Activated naive CD4-positive, alpha-beta T cell treated with Interleukin-2 at 50 U/mL for 16 hours (primary cell): ENCODE measurements at regions not wholly inside any gene's neighbourhood (a gene's known extent, or its start where the extent isn't known, plus 50 kb on each side); places are given as distances from the start of the nearest gene placed in this dataset.

Experiments
- DNase-seq: peaks from one replicate; pipeline ENCODE4 v3.0.0-alpha.2; 2020

- DNase-seq, result no peak
Measured at GRCh38 chr10:10927608-10928007, 90.1 kb upstream of the CELF2 start.

GRCh38 chr10:10930979-10931743 is 86.5 kb upstream of the CELF2 start:
- DNase-seq, result no peak

- no peak for DNase-seq
Measured at GRCh38 chr10:10935032-10935431, 82.6 kb upstream of the CELF2 start.

- no peak for DNase-seq
Measured at GRCh38 chr10:10938676-10939075, 79.0 kb upstream of the CELF2 start.

- no peak for DNase-seq
Measured at GRCh38 chr10:10941127-10941730, 76.4 kb upstream of the CELF2 start.

GRCh38 chr10:10942441-10942840 is 75.2 kb upstream of the CELF2 start:
- DNase-seq, result no peak

GRCh38 chr10:10946081-10946480 is 71.6 kb upstream of the CELF2 start:
- no peak for DNase-seq

- DNase-seq, result no peak
Measured at GRCh38 chr10:10946801-10947200, 70.9 kb upstream of the CELF2 start.

- no peak for DNase-seq
Measured at GRCh38 chr10:10951675-10952074, 66.0 kb upstream of the CELF2 start.

GRCh38 chr10:10952800-10953199 is 64.9 kb upstream of the CELF2 start:
- DNase-seq, result no peak

GRCh38 chr10:10956681-10957542 is 60.8 kb upstream of the CELF2 start:
- DNase-seq, result no peak

GRCh38 chr10:10958041-10958440 is 59.6 kb upstream of the CELF2 start:
- DNase-seq, result no peak

- no peak for DNase-seq
Measured at GRCh38 chr10:10959666-10960065, 58.0 kb upstream of the CELF2 start.

- DNase-seq, result no peak
Measured at GRCh38 chr10:10960534-10960933, 57.1 kb upstream of the CELF2 start.

- DNase-seq, result no peak
Measured at GRCh38 chr10:10961072-10961471, 56.6 kb upstream of the CELF2 start.

- DNase-seq, result no peak
Measured at GRCh38 chr10:10967029-10967428, 50.6 kb upstream of the CELF2 start.

- DNase-seq, result no peak
Measured at GRCh38 chr10:10967581-10968256, 50.0 kb upstream of the CELF2 start.
